ENCODE measurements at regions not wholly inside any gene's neighbourhood (a gene's known extent, or its start where the extent isn't known, plus 50 kb on each side); places are given as distances from the start of the nearest gene placed in this dataset.

DNA sequence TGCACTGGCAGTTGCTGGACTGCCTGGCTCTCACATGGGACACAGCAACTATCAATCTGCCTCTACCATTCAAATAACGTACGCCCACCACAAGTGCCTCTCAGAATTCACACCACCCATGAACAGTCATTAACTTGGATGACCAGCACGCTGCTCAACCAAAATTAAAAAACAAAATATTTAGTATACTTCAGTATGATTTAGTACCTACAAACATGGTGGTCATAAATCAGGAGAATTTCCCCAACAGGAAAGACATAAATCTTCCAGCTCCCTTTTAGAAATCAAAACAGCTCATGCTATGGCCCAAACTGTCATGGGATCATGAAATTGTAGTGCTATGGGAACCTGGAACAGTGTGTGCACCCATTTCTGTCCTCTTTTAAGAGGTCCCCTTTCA, 317.4 kb upstream of the ETAA1 start:
- TF ChIP-seq, protein P1, sequence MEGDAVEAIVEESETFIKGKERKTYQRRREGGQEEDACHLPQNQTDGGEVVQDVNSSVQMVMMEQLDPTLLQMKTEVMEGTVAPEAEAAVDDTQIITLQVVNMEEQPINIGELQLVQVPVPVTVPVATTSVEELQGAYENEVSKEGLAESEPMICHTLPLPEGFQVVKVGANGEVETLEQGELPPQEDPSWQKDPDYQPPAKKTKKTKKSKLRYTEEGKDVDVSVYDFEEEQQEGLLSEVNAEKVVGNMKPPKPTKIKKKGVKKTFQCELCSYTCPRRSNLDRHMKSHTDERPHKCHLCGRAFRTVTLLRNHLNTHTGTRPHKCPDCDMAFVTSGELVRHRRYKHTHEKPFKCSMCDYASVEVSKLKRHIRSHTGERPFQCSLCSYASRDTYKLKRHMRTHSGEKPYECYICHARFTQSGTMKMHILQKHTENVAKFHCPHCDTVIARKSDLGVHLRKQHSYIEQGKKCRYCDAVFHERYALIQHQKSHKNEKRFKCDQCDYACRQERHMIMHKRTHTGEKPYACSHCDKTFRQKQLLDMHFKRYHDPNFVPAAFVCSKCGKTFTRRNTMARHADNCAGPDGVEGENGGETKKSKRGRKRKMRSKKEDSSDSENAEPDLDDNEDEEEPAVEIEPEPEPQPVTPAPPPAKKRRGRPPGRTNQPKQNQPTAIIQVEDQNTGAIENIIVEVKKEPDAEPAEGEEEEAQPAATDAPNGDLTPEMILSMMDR (IDR thresholded peaks at IDR 0.05) = no peak
- Histone ChIP-seq H3K4me3 (no peak overlapping the region), H3K27ac (no peak overlapping the region)
- DNase-seq (ENCODE audit: low spot score) = no peak

DNA sequence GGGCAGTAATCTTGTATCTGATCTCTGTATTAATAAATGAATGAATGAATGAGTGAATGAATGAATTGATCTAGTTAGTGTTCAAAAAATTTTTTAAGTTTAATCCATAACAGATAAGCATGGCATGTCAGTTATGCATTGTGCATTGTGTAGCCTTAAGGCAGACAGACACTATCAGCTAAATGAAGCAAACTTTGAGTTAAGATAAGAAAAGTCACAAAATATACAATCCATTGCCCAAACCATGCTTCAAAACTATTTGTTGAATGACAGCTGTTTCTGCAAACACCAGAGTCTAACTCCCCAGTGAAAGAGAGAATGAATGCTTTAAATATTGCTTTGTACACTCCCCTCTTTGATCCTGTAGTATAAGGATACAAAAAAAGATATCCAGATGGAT, 314.3 kb upstream of the ETAA1 start:
- H3K4me3 ChIP-seq = no peak overlapping the region
- DNase-seq (ENCODE audit: low spot score) = no peak
- H3K27ac ChIP-seq = no peak overlapping the region
- TF ChIP-seq, protein P1 (IDR thresholded peaks at IDR 0.05) = no peak

DNA sequence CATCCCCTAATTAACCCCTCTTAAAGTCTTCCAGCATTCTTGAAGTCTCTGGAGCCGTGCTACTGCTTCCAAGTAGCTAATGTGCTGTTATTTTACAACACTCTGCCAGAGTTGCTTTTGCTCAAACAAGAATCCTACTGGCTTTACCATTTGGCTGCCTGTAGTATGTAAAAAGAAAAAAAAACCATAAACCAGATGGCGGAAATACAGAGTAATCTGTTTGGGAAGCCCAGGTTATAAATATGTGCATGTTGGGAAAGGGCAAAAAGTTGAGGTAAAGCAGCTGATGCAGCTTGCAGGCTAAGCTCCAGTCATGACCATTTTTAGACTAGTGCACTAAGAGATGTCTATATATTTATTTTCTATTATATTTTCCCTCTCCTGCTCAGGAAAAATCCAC, 313.2 kb upstream of the ETAA1 start:
- no peak overlapping the region for H3K27ac ChIP-seq
- DNase-seq (ENCODE audit: low spot score) = no peak
- no peak overlapping the region for H3K4me3 ChIP-seq
- TF ChIP-seq, protein P1 (IDR thresholded peaks at IDR 0.05) = no peak

DNA sequence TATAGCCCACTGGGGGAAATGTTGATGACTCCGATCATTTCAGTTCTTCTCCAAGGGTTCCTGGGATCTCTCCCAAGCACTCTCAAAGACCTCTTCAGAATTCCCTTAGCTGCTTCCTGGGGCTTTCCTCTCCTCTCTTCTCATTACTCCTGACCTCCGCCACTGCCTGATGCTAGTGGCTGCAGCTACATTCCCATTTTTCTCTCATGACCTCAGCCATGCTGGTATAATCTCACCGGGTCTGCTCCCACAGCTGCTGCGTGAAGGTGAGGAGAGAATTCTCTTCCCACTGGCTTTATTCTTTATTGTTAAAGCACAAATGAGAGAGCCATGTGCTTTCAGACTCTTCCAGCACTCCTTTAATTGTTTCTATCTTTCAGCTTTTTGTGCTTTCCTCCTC, 312.0 kb upstream of the ETAA1 start:
- Histone ChIP-seq H3K27ac (no peak overlapping the region), H3K4me3 (no peak overlapping the region)
- no peak for DNase-seq (ENCODE audit: low spot score)
- TF ChIP-seq, protein P1 (IDR thresholded peaks at IDR 0.05) = no peak

DNA sequence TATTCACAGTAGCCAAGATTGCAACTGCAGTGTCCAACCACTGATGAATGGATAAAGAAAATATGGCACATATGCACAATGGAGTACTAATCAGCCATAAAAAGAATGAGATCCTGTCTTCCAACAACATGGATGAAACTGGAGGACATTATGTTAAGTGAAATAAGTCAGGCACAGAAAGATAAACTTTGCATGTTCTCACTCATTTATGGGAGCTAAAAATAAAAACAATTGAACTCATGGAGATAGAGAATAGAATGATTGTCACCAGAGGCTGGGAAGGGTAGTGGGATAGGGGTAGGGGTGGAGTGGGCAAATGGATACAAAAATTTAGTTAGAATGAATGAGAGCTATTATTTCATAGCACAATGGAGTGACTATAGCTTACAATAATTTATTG, 305.5 kb upstream of the ETAA1 start:
- Histone ChIP-seq H3K27ac (no peak overlapping the region), H3K4me3 (no peak overlapping the region)
- DNase-seq (ENCODE audit: low spot score) = no peak
- TF ChIP-seq, protein P1 (IDR thresholded peaks at IDR 0.05) = no peak

DNA sequence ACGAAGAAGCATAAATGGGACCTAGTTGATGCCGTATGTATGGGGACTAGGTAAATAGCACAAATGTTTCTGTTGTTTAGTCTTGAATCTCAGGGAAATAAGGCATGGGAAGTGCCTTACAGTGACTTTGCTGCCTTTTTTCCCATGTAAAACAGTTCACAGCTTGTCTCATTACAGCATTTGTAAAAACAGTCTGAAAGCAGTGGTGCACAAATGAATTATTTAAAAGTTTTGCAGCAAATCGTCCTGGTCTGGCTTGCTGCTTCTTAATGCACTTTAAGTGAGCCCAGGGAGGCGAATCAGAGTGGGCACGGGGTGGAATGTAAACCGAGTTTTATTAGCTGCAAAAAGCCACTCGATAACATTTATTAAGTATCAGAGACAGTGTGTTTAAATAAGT, 302.0 kb upstream of the ETAA1 start:
- no peak overlapping the region for H3K4me3 ChIP-seq
- no peak for DNase-seq (ENCODE audit: low spot score)
- TF ChIP-seq, protein P1 (IDR thresholded peaks at IDR 0.05) = no peak
- H3K27ac ChIP-seq = no peak overlapping the region

DNA sequence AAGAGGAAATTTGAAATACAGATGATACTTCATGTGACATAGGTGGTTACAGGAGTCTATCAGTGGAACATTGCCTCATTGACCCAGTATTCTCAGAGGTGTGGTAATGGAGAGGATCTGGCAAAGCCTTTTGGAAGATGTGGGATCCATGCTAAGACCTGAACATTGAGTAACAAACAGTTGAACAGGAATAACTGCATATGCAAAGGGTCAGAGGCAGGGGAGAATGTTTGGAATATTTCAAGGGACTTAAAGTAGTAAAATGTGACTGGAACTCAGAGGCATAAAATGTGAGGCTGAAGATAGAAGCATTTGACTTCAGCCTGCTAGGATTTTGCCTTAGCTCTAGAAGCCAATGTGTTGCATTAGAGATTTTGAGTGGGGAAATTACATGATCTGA, 300.2 kb upstream of the ETAA1 start:
- H3K4me3 ChIP-seq = no peak overlapping the region
- TF ChIP-seq, protein P1 (IDR thresholded peaks at IDR 0.05) = no peak
- DNase-seq (ENCODE audit: low spot score) = no peak
- no peak overlapping the region for H3K27ac ChIP-seq

Measured in coronary artery (tissue), 2 donors.